ENCODE measurements at regions not wholly inside any gene's neighbourhood (a gene's known extent, or its start where the extent isn't known, plus 50 kb on each side); places are given as distances from the start of the nearest gene placed in this dataset.

GRCh38 chr7:106735637-106736036, 74.7 kb upstream of the CCDC71L start:
- intact Hi-C loops (cut with micrococcal nuclease): loop anchor here (1.0 to 5.0 kb wide), 6 partner anchors 45 to 559 kb away; partner anchors contain the start of gene NAMPT
- POLR2A ChIA-PET: interaction anchor here (0.6 to 1.3 kb wide), 7 partner anchors 17 to 560 kb away, joined by 3 to 8 read pairs (median 3); no protein-coding TSS in a partner anchor
- CTCF ChIA-PET: interaction anchor here (0.6 to 4.5 kb wide), 26 partner anchors 9 to 1264 kb away, joined by 3 to 116 read pairs (median 6); partner anchors contain the start of gene CCDC71L
- Mint-ChIP-seq H3K36me3 (ENCODE audit: insufficient read depth, unreplicated experiment) (no peaks in the 10 kb centered on the region), H3K9me3 (ENCODE audit: unreplicated experiment) (no peaks in the 10 kb centered on the region), H3K4me3 (ENCODE audit: unreplicated experiment) (no peak overlapping the region), H3K4me1 (ENCODE audit: insufficient read depth, unreplicated experiment) (peaks cover 9% of the 10 kb centered on the region), H3K27me3 (ENCODE audit: insufficient read depth, unreplicated experiment) (no peaks in the 10 kb centered on the region), H3K27ac (ENCODE audit: low read depth, unreplicated experiment) (no peak overlapping the region)
- no peak for TF ChIP-seq CTCF (IDR thresholded peaks at IDR 0.05; ENCODE audit: unreplicated experiment)
- BruUV-seq (replicated peaks): no TSS peak
- DNase-seq (ENCODE audit: unreplicated experiment): no peak

GRCh38 chr7:106736123-106736507, 75.2 kb upstream of the CCDC71L start:
- intact Hi-C loops (cut with micrococcal nuclease): loop anchor here (1.0 to 5.0 kb wide), 6 partner anchors 44 to 560 kb away; partner anchors contain the start of gene NAMPT
- no peak overlapping the region for H3K4me3 Mint-ChIP-seq (ENCODE audit: unreplicated experiment)
- TF ChIP-seq CTCF (IDR thresholded peaks at IDR 0.05; ENCODE audit: unreplicated experiment): no peak
- H3K4me1 Mint-ChIP-seq (ENCODE audit: insufficient read depth, unreplicated experiment): peaks cover 9% of the 10 kb centered on the region
- no peaks in the 10 kb centered on the region for H3K27me3 Mint-ChIP-seq (ENCODE audit: insufficient read depth, unreplicated experiment)
- no peaks in the 10 kb centered on the region for H3K36me3 Mint-ChIP-seq (ENCODE audit: insufficient read depth, unreplicated experiment)
- ChIA-PET POLR2A (interaction anchor here (1.0 to 1.6 kb wide), 5 partner anchors 17 to 560 kb away, joined by 3 to 8 read pairs (median 3); no protein-coding TSS in a partner anchor), CTCF (interaction anchor here (0.6 to 4.5 kb wide), 38 partner anchors 8 to 1264 kb away, joined by 3 to 116 read pairs (median 4); partner anchors contain the start of gene CCDC71L)
- DNase-seq (ENCODE audit: unreplicated experiment): no peak
- no TSS peak for BruUV-seq (replicated peaks)
- no peaks in the 10 kb centered on the region for H3K9me3 Mint-ChIP-seq (ENCODE audit: unreplicated experiment)
- peak overlapping the region; percentile 86 for H3K27ac Mint-ChIP-seq (ENCODE audit: low read depth, unreplicated experiment)

- Mint-ChIP-seq H3K27me3 (ENCODE audit: insufficient read depth, unreplicated experiment) (no peaks in the 10 kb centered on the region), H3K27ac (ENCODE audit: low read depth, unreplicated experiment) (peak overlapping the region; percentile 86), H3K4me1 (ENCODE audit: insufficient read depth, unreplicated experiment) (peaks cover 9% of the 10 kb centered on the region)
These were observed 75.7 kb upstream of the CCDC71L start for GRCh38 chr7:106736508-106737201.

More at GRCh38 chr7:106736508-106737201, 75.7 kb upstream of the CCDC71L start:
- H3K36me3 Mint-ChIP-seq (ENCODE audit: insufficient read depth, unreplicated experiment): no peaks in the 10 kb centered on the region
- intact Hi-C loops (cut with micrococcal nuclease): loop anchor here (1.0 to 5.0 kb wide), 6 partner anchors 44 to 560 kb away; partner anchors contain the start of gene NAMPT
- TF ChIP-seq CTCF (IDR thresholded peaks at IDR 0.05; ENCODE audit: unreplicated experiment): peak; percentile 72
- DNase-seq (ENCODE audit: unreplicated experiment): peak; percentile 84
- H3K4me3 Mint-ChIP-seq (ENCODE audit: unreplicated experiment): peak overlapping the region; percentile 57
- BruUV-seq (replicated peaks): no TSS peak
- ChIA-PET CTCF (interaction anchor here (0.5 to 4.5 kb wide), 42 partner anchors 8 to 560 kb away, joined by 3 to 116 read pairs (median 4); partner anchors contain the start of gene CCDC71L), POLR2A (interaction anchor here (1.0 to 1.6 kb wide), 6 partner anchors 18 to 561 kb away, joined by 3 to 8 read pairs (median 3); no protein-coding TSS in a partner anchor)
- no peaks in the 10 kb centered on the region for H3K9me3 Mint-ChIP-seq (ENCODE audit: unreplicated experiment)

All from MCF 10A (cell line).